SK-N-SH (cell line): ENCODE measurements at regions not wholly inside any gene's neighbourhood (a gene's known extent, or its start where the extent isn't known, plus 50 kb on each side); places are given as distances from the start of the nearest gene placed in this dataset.
"Not testable (repeated sequence)": the region's sequence is repeated elsewhere in the genome, so short reads cannot be mapped to it uniquely, and the experiment has no call there.

Source experiments
- CTCF ChIA-PET: fragments of 300-600, 350-600 bp; formaldehyde crosslinking; extraction: SDS; loops from one replicate; lab custom pipeline; 2021; lab: Yijun Ruan, JAX
- POLR2A ChIA-PET: fragments of 350-600 bp; sonication (Branson Sonifier 250); formaldehyde crosslinking; extraction: SDS; loops from one replicate; lab custom pipeline; 2020; ENCODE audit warnings: antibody characterized with exemption, inconsistent platforms; lab: Yijun Ruan, JAX
- DNase-seq: peaks from one replicate; pipeline ENCODE4 v3.0.0; 2012
- H2AFZ ChIP-seq: fragments of 200-600 bp; sonication (generic); 2 replicates; pipeline ENCODE4 v1.8.1; 2016; ENCODE audit warnings: antibody characterized with exemption, mild to moderate bottlenecking, low read depth
- H3F3A ChIP-seq: fragments of 200-600 bp; sonication (generic); replicated peaks from 2 replicates; pipeline ENCODE3; 2016; ENCODE audit warnings: antibody characterized with exemption, mild to moderate bottlenecking; ENCODE audit not compliant: insufficient read depth
- H3K27ac ChIP-seq, 2 experiments: fragments of 200-500 bp in 1 of 2; fragments of 200-600 bp in 1 of 2; sonication (Bioruptor generic) in 1 of 2; sonication (generic), shearing (Covaris generic) in 1 of 2; 2 replicates each; pipeline versions ENCODE4 v1.5.1 to v1.6.1; 2014 to 2016; ENCODE audit warnings: low read depth in 2 of 2, inconsistent platforms in 1 of 2, low read length in 1 of 2, mild to moderate bottlenecking in 1 of 2, mixed read lengths in 1 of 2
- H3K27me3 ChIP-seq: fragments of 200-600 bp; sonication (generic), shearing (Covaris generic); 2 replicates; pipeline ENCODE4 v1.6.1; 2016; ENCODE audit warnings: mixed run types; ENCODE audit not compliant: insufficient read depth
- H3K36me3 ChIP-seq, 2 experiments: fragments of 200-500 bp in 1 of 2; fragments of 200-600 bp in 1 of 2; sonication (Bioruptor generic) in 1 of 2; sonication (generic) in 1 of 2; replicated peaks in 1 of 2; 2 replicates each; pipeline versions ENCODE3 to v1.5.1; 2014 to 2016; ENCODE audit warnings: low read length in 1 of 2, mild to moderate bottlenecking in 1 of 2; ENCODE audit not compliant: insufficient read depth in 2 of 2, control insufficient read depth in 1 of 2
- H3K4me1 ChIP-seq, 2 experiments: fragments of 200-500 bp in 1 of 2; fragments of 200-600 bp in 1 of 2; sonication (Bioruptor generic) in 1 of 2; sonication (generic), shearing (Covaris generic) in 1 of 2; 2 replicates each; pipeline versions ENCODE4 v1.5.1 to v1.6.1; 2014 to 2016; ENCODE audit warnings: low read depth in 1 of 2, low read length in 1 of 2, mixed run types in 1 of 2; ENCODE audit not compliant: insufficient read depth in 2 of 2, control insufficient read depth in 1 of 2
- H3K4me2 ChIP-seq: fragments of 200-600 bp; sonication (generic), shearing (Covaris generic); 2 replicates; pipeline ENCODE4 v1.6.1; 2017; ENCODE audit warnings: mixed run types
- H3K4me3 ChIP-seq, 2 experiments: fragments of 200-500 bp in 1 of 2; fragments of 200-600 bp in 1 of 2; sonication (Bioruptor generic) in 1 of 2; sonication (generic), shearing (Covaris generic) in 1 of 2; 2 replicates each; pipeline versions ENCODE4 v1.5.1 to v1.8.1; 2014 to 2016; ENCODE audit warnings: low read depth in 2 of 2, inconsistent platforms in 1 of 2, low read length in 1 of 2, mild to moderate bottlenecking in 1 of 2, mixed read lengths in 1 of 2, moderate library complexity in 1 of 2
- H3K79me2 ChIP-seq: fragments of 200-600 bp; sonication (generic); 2 replicates; pipeline ENCODE4 v1.8.1; 2017; ENCODE audit warnings: mild to moderate bottlenecking; ENCODE audit not compliant: insufficient read depth
- H3K9ac ChIP-seq: fragments of 200-600 bp; sonication (generic); 2 replicates; pipeline ENCODE4 v1.6.1; 2017; ENCODE audit warnings: mixed run types
- H3K9me2 ChIP-seq: fragments of 200-600 bp; sonication (generic); 2 replicates; pipeline ENCODE4 v1.6.1; 2017; ENCODE audit warnings: mixed run types
- H3K9me3 ChIP-seq: fragments of 200-600 bp; sonication (generic); 2 replicates; pipeline ENCODE4 v1.6.1; 2017; ENCODE audit warnings: mixed run types, mild to moderate bottlenecking, moderate library complexity
- H4K20me1 ChIP-seq: fragments of 200-600 bp; sonication (generic); 2 replicates; pipeline ENCODE4 v1.6.1; 2017; ENCODE audit warnings: mild to moderate bottlenecking, mixed run types; ENCODE audit not compliant: insufficient read depth
- CTCF ChIP-seq: fragments of 200-600 bp; sonication (generic); IDR thresholded peaks from 2 replicates; pipeline ENCODE4 v1.6.1; 2017; ENCODE audit warnings: antibody characterized with exemption, mild to moderate bottlenecking, moderate library complexity
- FOXM1 ChIP-seq: IDR thresholded peaks from 2 replicates; pipeline ENCODE4 v1.4.0; 2012; ENCODE audit warnings: low read depth, mild to moderate bottlenecking
- GABPA ChIP-seq: IDR thresholded peaks from 2 replicates; pipeline ENCODE4 v1.4.0; 2012; ENCODE audit warnings: low read depth, mild to moderate bottlenecking
- GATA2 ChIP-seq: sonication (generic); formaldehyde crosslinking; IDR thresholded peaks from 2 replicates; pipeline ENCODE4 v1.5.0; 2020; ENCODE audit warnings: mild to moderate bottlenecking, missing genetic modification reagents
- JUND ChIP-seq: IDR thresholded peaks from 2 replicates; pipeline ENCODE4 v1.4.0; 2012
- MAX ChIP-seq: IDR thresholded peaks from 2 replicates; pipeline ENCODE4 v1.4.0; 2012; ENCODE audit warnings: low read depth
- NRF1 ChIP-seq: IDR thresholded peaks from 2 replicates; pipeline ENCODE4 v1.6.1; 2012; ENCODE audit warnings: low read depth, mild to moderate bottlenecking, low read length
- POLR2AphosphoS5 ChIP-seq: IDR thresholded peaks from 2 replicates; pipeline ENCODE4 v1.6.1; 2012; ENCODE audit warnings: low read depth, low read length
- RAD21 ChIP-seq: IDR thresholded peaks from 2 replicates; pipeline ENCODE4 v1.6.1; 2012; ENCODE audit warnings: mild to moderate bottlenecking, low read length
- RCOR1 ChIP-seq: fragments of 150-350 bp; IDR thresholded peaks from 2 replicates; pipeline ENCODE4 v1.6.1; 2017; ENCODE audit warnings: antibody characterized with exemption, low read length
- RXRA ChIP-seq: IDR thresholded peaks from 2 replicates; pipeline ENCODE4 v1.4.0; 2012; ENCODE audit warnings: low read depth, mild to moderate bottlenecking, borderline replicate concordance
- SMC3 ChIP-seq: IDR thresholded peaks from 2 replicates; pipeline ENCODE4 v1.6.1; 2012; ENCODE audit warnings: low read depth, low read length, improper control_type of control experiment
- TAF1 ChIP-seq: IDR thresholded peaks from 2 replicates; pipeline ENCODE4 v1.6.1; 2012; ENCODE audit warnings: low read depth, mild to moderate bottlenecking, low read length, moderate library complexity, borderline replicate concordance
- TCF12 ChIP-seq: IDR thresholded peaks from 2 replicates; pipeline ENCODE4 v1.4.0; 2012
- TEAD4 ChIP-seq: IDR thresholded peaks from 2 replicates; pipeline ENCODE4 v1.4.0; 2012; ENCODE audit warnings: mild to moderate bottlenecking, borderline replicate concordance; ENCODE audit not compliant: insufficient read depth
- USF2 ChIP-seq: fragments of 150-350 bp; IDR thresholded peaks from 2 replicates; pipeline ENCODE4 v1.6.1; 2017; ENCODE audit warnings: antibody characterized with exemption, low read length, low read depth, borderline replicate concordance
- YY1 ChIP-seq: IDR thresholded peaks from 2 replicates; pipeline ENCODE4 v1.4.0; 2012; ENCODE audit warnings: low read depth, mild to moderate bottlenecking
- WGBS: methylation state at CpG from one replicate; pipeline ENCODE4 v1.1.6; 2017; ENCODE audit warnings: low lambda C conversion rate; 5-methylcytosine and 5-hydroxymethylcytosine counted together
- TF ChIP-seq, protein P1 (sequence below): IDR thresholded peaks from 2 replicates; pipeline ENCODE4 v1.4.0; 2012; ENCODE audit warnings: low read depth, borderline replicate concordance
- TF ChIP-seq, protein P2 (sequence below): IDR thresholded peaks from 2 replicates; pipeline ENCODE4; 2012
- TF ChIP-seq, protein P3 (sequence below): IDR thresholded peaks from 2 replicates; pipeline ENCODE4 v1.6.1; 2012; ENCODE audit warnings: mild to moderate bottlenecking, low read depth, low read length, moderate library complexity

GRCh38 chr12:127607146-127607725, 659.7 kb upstream of the TMEM132C start:
- H3K27me3 ChIP-seq, result no peaks in the 10 kb centered on the region
- H3K27ac ChIP-seq, result no peak overlapping the region
- DNase-seq, result no peak
- CTCF ChIA-PET, result interaction anchor here (1.5 kb wide), 1 partner anchor 12 kb away, joined by 3 read pairs; no protein-coding TSS in a partner anchor
- no peak overlapping the region for H3K4me3 ChIP-seq
- no peak overlapping the region for H3K9ac ChIP-seq
- no peaks in the 10 kb centered on the region for H3K9me3 ChIP-seq
- no peaks in the 10 kb centered on the region for H3K36me3 ChIP-seq
- no peaks in the 10 kb centered on the region for H3K79me2 ChIP-seq
- no peak overlapping the region for H2AFZ ChIP-seq
- POLR2A ChIA-PET, result no interaction called here
- H3K4me1 ChIP-seq, result no peaks in the 10 kb centered on the region
- 16% methylated on average over 7 of the region's 7 CpGs for WGBS
- TF ChIP-seq JUND (no peak), GATA2 (CRISPR knock-in tag) (no peak), SMC3 (no peak), RAD21 (no peak), POLR2AphosphoS5 (no peak), MAX (no peak), RCOR1 (no peak), TEAD4 (no peak), NRF1 (no peak), RXRA (no peak), TAF1 (no peak), YY1 (no peak), GABPA (no peak), FOXM1 (no peak), TCF12 (no peak), CTCF (no peak), USF2 (no peak)
- TF ChIP-seq, protein P1, sequence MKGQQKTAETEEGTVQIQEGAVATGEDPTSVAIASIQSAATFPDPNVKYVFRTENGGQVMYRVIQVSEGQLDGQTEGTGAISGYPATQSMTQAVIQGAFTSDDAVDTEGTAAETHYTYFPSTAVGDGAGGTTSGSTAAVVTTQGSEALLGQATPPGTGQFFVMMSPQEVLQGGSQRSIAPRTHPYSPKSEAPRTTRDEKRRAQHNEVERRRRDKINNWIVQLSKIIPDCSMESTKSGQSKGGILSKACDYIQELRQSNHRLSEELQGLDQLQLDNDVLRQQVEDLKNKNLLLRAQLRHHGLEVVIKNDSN, result no peak
- TF ChIP-seq, protein P2, sequence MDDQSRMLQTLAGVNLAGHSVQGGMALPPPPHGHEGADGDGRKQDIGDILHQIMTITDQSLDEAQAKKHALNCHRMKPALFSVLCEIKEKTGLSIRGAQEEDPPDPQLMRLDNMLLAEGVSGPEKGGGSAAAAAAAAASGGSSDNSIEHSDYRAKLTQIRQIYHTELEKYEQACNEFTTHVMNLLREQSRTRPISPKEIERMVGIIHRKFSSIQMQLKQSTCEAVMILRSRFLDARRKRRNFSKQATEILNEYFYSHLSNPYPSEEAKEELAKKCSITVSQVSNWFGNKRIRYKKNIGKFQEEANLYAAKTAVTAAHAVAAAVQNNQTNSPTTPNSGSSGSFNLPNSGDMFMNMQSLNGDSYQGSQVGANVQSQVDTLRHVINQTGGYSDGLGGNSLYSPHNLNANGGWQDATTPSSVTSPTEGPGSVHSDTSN, result no peak
- TF ChIP-seq, protein P3, sequence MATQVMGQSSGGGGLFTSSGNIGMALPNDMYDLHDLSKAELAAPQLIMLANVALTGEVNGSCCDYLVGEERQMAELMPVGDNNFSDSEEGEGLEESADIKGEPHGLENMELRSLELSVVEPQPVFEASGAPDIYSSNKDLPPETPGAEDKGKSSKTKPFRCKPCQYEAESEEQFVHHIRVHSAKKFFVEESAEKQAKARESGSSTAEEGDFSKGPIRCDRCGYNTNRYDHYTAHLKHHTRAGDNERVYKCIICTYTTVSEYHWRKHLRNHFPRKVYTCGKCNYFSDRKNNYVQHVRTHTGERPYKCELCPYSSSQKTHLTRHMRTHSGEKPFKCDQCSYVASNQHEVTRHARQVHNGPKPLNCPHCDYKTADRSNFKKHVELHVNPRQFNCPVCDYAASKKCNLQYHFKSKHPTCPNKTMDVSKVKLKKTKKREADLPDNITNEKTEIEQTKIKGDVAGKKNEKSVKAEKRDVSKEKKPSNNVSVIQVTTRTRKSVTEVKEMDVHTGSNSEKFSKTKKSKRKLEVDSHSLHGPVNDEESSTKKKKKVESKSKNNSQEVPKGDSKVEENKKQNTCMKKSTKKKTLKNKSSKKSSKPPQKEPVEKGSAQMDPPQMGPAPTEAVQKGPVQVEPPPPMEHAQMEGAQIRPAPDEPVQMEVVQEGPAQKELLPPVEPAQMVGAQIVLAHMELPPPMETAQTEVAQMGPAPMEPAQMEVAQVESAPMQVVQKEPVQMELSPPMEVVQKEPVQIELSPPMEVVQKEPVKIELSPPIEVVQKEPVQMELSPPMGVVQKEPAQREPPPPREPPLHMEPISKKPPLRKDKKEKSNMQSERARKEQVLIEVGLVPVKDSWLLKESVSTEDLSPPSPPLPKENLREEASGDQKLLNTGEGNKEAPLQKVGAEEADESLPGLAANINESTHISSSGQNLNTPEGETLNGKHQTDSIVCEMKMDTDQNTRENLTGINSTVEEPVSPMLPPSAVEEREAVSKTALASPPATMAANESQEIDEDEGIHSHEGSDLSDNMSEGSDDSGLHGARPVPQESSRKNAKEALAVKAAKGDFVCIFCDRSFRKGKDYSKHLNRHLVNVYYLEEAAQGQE, result no peak
- H3K4me2 ChIP-seq, result no peak overlapping the region
- no peaks in the 10 kb centered on the region for H4K20me1 ChIP-seq
- H3F3A ChIP-seq, result no peaks in the 10 kb centered on the region
- H3K9me2 ChIP-seq, result no peaks in the 10 kb centered on the region; the same call in 1 of the 2 replicates

DNA sequence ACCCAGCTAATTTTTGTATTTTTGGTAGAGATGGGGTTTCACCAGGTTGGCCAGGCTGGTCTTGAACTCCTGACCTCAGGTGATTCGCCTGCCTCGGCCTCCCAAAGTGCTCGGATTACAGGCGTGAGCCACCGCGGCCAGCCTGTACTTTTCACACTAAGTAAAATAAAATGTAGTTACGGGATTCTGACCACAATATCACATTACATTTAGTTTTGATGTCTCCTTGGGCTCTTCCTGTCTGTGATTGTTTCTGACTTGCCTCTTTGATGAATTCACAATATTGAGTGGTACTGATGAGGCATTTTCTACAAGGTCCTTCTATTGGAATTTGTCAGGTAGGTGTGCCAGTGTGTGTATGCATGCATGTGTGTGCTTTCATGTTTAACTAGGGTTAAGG, 658.6 kb upstream of the TMEM132C start:
- DNase-seq, H3K36me3 ChIP-seq, H2AFZ ChIP-seq, H3K4me2 ChIP-seq, H3F3A ChIP-seq, H4K20me1 ChIP-seq, H3K9me2 ChIP-seq, H3K4me3 ChIP-seq, H3K4me1 ChIP-seq, H3K9ac ChIP-seq, POLR2A ChIA-PET, H3K79me2 ChIP-seq, H3K27ac ChIP-seq, H3K9me3 ChIP-seq, H3K27me3 ChIP-seq: not testable (repeated sequence)
- CTCF ChIA-PET, result interaction anchor here (0.8 kb wide), 1 partner anchor 13 kb away, joined by 3 read pairs; no protein-coding TSS in a partner anchor
- 47% methylated on average over 7 of the region's 7 CpGs for WGBS
